OCI-LY7 (cell line): ENCODE measurements at regions not wholly inside any gene's neighbourhood (a gene's known extent, or its start where the extent isn't known, plus 50 kb on each side); places are given as distances from the start of the nearest gene placed in this dataset.
A peak's percentile ranks its signal among the peaks of the same experiment; 100 is the strongest.

Source experiments
- BruUV-seq: library from RNA; stranded (reverse); fragments of 400-500 nt; replicated peaks from 2 replicates; lab custom pipeline; 2021; lab: Mats Ljungman, UMichigan
- CTCF ChIA-PET: fragments of 300-600 bp; sonication (Branson Sonifier 250); formaldehyde crosslinking; loops from one replicate; lab custom pipeline; 2022; ENCODE audit warnings: antibody characterized with exemption; ENCODE audit not compliant: unreplicated experiment; lab: Charles Lee
- POLR2A ChIA-PET: fragments of 300-600 bp; sonication (Branson Sonifier 250); formaldehyde crosslinking; loops from one replicate; lab custom pipeline; 2022; ENCODE audit warnings: antibody characterized with exemption; lab: Charles Lee
- DNase-seq: peaks from one replicate; pipeline ENCODE4 v3.0.0-alpha.2; 2015; ENCODE audit warnings: low spot score
- H2AFZ ChIP-seq: fragments of 200-600 bp; sonication (generic), shearing (Covaris generic); 2 replicates; pipeline ENCODE4 v1.6.1; 2014; ENCODE audit warnings: mild to moderate bottlenecking, antibody characterized with exemption, low read length, moderate library complexity
- H3K27ac ChIP-seq: fragments of 200-600 bp; sonication (generic); 2 replicates; pipeline ENCODE4 v1.5.1; 2014; ENCODE audit warnings: mixed run types, low read depth, mild to moderate bottlenecking, moderate library complexity, low read length, inconsistent platforms; ENCODE audit not compliant: poor library complexity, severe bottlenecking
- H3K36me3 ChIP-seq: fragments of 200-600 bp; sonication (generic); 2 replicates; pipeline ENCODE4 v1.6.1; 2014; ENCODE audit warnings: mild to moderate bottlenecking, antibody characterized with exemption, low read length, moderate library complexity, mixed read lengths; ENCODE audit not compliant: insufficient read depth
- H3K4me1 ChIP-seq: fragments of 200-600 bp; sonication (generic); 2 replicates; pipeline ENCODE4 v1.5.1; 2014; ENCODE audit warnings: mild to moderate bottlenecking, low read length; ENCODE audit not compliant: insufficient read depth, poor library complexity, severe bottlenecking
- H3K4me2 ChIP-seq: fragments of 200-600 bp; sonication (generic); 2 replicates; pipeline ENCODE4 v1.6.1; 2014; ENCODE audit warnings: mild to moderate bottlenecking, low read length
- H3K4me3 ChIP-seq: fragments of 200-600 bp; sonication (generic); 2 replicates; pipeline ENCODE4 v1.5.1; 2014; ENCODE audit warnings: mild to moderate bottlenecking, low read depth, low read length; ENCODE audit not compliant: poor library complexity, severe bottlenecking
- H3K79me2 ChIP-seq: fragments of 200-600 bp; sonication (generic); 2 replicates; pipeline ENCODE4 v1.6.1; 2016; ENCODE audit warnings: low read depth, mild to moderate bottlenecking, low read length, moderate library complexity, mixed read lengths; ENCODE audit not compliant: insufficient read depth
- H3K9me2 ChIP-seq: fragments of 200-600 bp; sonication (generic); 2 replicates; pipeline ENCODE4 v1.6.1; 2016; ENCODE audit warnings: mild to moderate bottlenecking, low read length, mixed read lengths; ENCODE audit not compliant: insufficient read depth
- H3K9me3 ChIP-seq: fragments of 200-600 bp; sonication (generic); 2 replicates; pipeline ENCODE4 v1.6.1; 2014; ENCODE audit warnings: mild to moderate bottlenecking, mixed run types, low read length, mixed read lengths
- H4K20me1 ChIP-seq: fragments of 200-600 bp; sonication (generic); 2 replicates; pipeline ENCODE4 v1.6.1; 2014; ENCODE audit warnings: mild to moderate bottlenecking, antibody characterized with exemption, low read length, moderate library complexity, mixed read lengths; ENCODE audit not compliant: insufficient read depth
- CTCF ChIP-seq: fragments of 200-600 bp; sonication (generic); conservative IDR thresholded peaks from 2 replicates; pipeline ENCODE4 v1.5.1; 2014; ENCODE audit warnings: mild to moderate bottlenecking, antibody characterized with exemption, low read length, moderate library complexity, mixed read lengths
- EZH2phosphoT487 ChIP-seq: fragments of 200-600 bp; sonication (generic); IDR thresholded peaks from 2 replicates; pipeline ENCODE4 v1.6.1; 2018; ENCODE audit warnings: low read depth, borderline replicate concordance, mild to moderate bottlenecking, mixed run types, antibody characterized with exemption, low read length, moderate library complexity, mixed read lengths
- intact Hi-C: fragments of 100-400 bp; cut with micrococcal nuclease; formaldehyde crosslinking; loops from one replicate; pipeline ENCODE4 v1.10.0; 2022; ENCODE audit not compliant: unreplicated experiment

- no peaks in the 10 kb centered on the region for H3K36me3 ChIP-seq
- POLR2A ChIA-PET = interaction anchor here (0.6 kb wide), 1 partner anchor 1501 kb away, joined by 3 read pairs; no protein-coding TSS in a partner anchor
- no peaks in the 10 kb centered on the region for H4K20me1 ChIP-seq
- CTCF ChIA-PET = no interaction called here
- no peaks in the 10 kb centered on the region for H3K79me2 ChIP-seq
- H3K4me3 ChIP-seq = no peak overlapping the region
- no peak for DNase-seq
- no peaks in the 10 kb centered on the region for H3K9me3 ChIP-seq
- no peak overlapping the region for H3K27ac ChIP-seq
- no peak for TF ChIP-seq EZH2phosphoT487
- no peak for TF ChIP-seq CTCF
- no peaks in the 10 kb centered on the region for H3K4me1 ChIP-seq
- H3K9me2 ChIP-seq = no peaks in the 10 kb centered on the region
- H3K4me2 ChIP-seq = no peak overlapping the region
- no TSS peak for BruUV-seq
- no peak overlapping the region for H2AFZ ChIP-seq
- intact Hi-C loops = no loop called here
Observed at GRCh38 chr14:39998114-39998513, 565.9 kb upstream of the FBXO33 start.

- no peaks in the 10 kb centered on the region for H3K9me3 ChIP-seq
- no peaks in the 10 kb centered on the region for H3K79me2 ChIP-seq
- ChIA-PET CTCF (interaction anchor here (0.6 kb wide), 1 partner anchor 314 kb away, joined by 3 read pairs; no protein-coding TSS in a partner anchor), POLR2A (no interaction called here)
- H3K9me2 ChIP-seq = no peaks in the 10 kb centered on the region
- no peak for DNase-seq
- H3K4me3 ChIP-seq = no peak overlapping the region
- BruUV-seq = no TSS peak
- no peak overlapping the region for H3K27ac ChIP-seq
- no peaks in the 10 kb centered on the region for H4K20me1 ChIP-seq
- intact Hi-C loops = no loop called here
- H2AFZ ChIP-seq = no peak overlapping the region
- no peaks in the 10 kb centered on the region for H3K36me3 ChIP-seq
- no peaks in the 10 kb centered on the region for H3K4me1 ChIP-seq
- TF ChIP-seq EZH2phosphoT487 = no peak
- H3K4me2 ChIP-seq = no peak overlapping the region
Observed at GRCh38 chr14:39991041-39991440, 558.8 kb upstream of the FBXO33 start.

GRCh38 chr14:39988939-39989338, 556.7 kb upstream of the FBXO33 start:
- Histone ChIP-seq H3K36me3 (no peaks in the 10 kb centered on the region), H4K20me1 (no peaks in the 10 kb centered on the region), H3K9me3 (no peaks in the 10 kb centered on the region), H2AFZ (no peak overlapping the region), H3K4me3 (no peak overlapping the region), H3K9me2 (no peaks in the 10 kb centered on the region), H3K79me2 (no peaks in the 10 kb centered on the region), H3K27ac (no peak overlapping the region), H3K4me1 (no peaks in the 10 kb centered on the region), H3K4me2 (peak overlapping the region; percentile 20; the same call in 1 of the 2 replicates)
- CTCF ChIA-PET = no interaction called here
- TF ChIP-seq CTCF (peak; percentile 89), EZH2phosphoT487 (no peak)
- BruUV-seq = no TSS peak
- peak; percentile 61 for DNase-seq
- intact Hi-C loops = no loop called here
- POLR2A ChIA-PET = interaction anchor here (0.6 kb wide), 1 partner anchor 200 kb away, joined by 3 read pairs; no protein-coding TSS in a partner anchor
